Right lobe of liver (tissue), 6 donors: ENCODE measurements at regions not wholly inside any gene's neighbourhood (a gene's known extent, or its start where the extent isn't known, plus 50 kb on each side); places are given as distances from the start of the nearest gene placed in this dataset.
"Not testable (repeated sequence)": the region's sequence is repeated elsewhere in the genome, so short reads cannot be mapped to it uniquely, and the experiment has no call there.

Experiments
- ATAC-seq, 4 donors: fragments of 200-7000 bp; cut with Tn5 transposase; one replicate each; pipeline ENCODE4 v1.9.1; 2020; ENCODE audit warnings: mild to moderate bottlenecking in 4 of 4, moderate library complexity in 4 of 4
- DNase-seq, 3 donors: peaks; one replicate each; pipeline ENCODE4 v3.0.0-alpha.2; 2020
- H3K27ac ChIP-seq, 3 donors: fragments of 200-600 bp; one replicate each; pipeline ENCODE4 v1.8.0; 2022
- H3K27me3 ChIP-seq, 2 donors: fragments of 200-600 bp; one replicate each; pipeline ENCODE4 v1.8.0; 2022
- H3K36me3 ChIP-seq, 4 donors: fragments of 200-600 bp; sonication (generic) in 1 of 4; one replicate each; pipeline versions ENCODE4 v1.5.1 to v1.8.0; 2017 to 2022; ENCODE audit warnings: control low read depth in 1 of 4
- H3K4me1 ChIP-seq, 4 donors: fragments of 200-600 bp; sonication (generic) in 1 of 4; one replicate each; pipeline versions ENCODE4 v1.5.1 to v1.8.0; 2017 to 2022; ENCODE audit warnings: control low read depth in 1 of 4
- H3K4me3 ChIP-seq, 3 donors: fragments of 200-600 bp; one replicate each; pipeline ENCODE4 v1.8.0; 2022
- H3K9me3 ChIP-seq, 4 donors: fragments of 200-600 bp; sonication (generic) in 1 of 4; one replicate each; pipeline versions ENCODE4 v1.5.1 to v1.8.0; 2017 to 2022; ENCODE audit warnings: control low read depth in 1 of 4
- CTCF ChIP-seq, 4 donors: fragments of 200-600 bp in 3 of 4; fragments of 450-650 bp in 1 of 4; IDR thresholded peaks; one replicate each; pipeline versions ENCODE4 v1.5.1 to v1.8.0; 2016 to 2022; ENCODE audit warnings: antibody characterized with exemption in 4 of 4, mild to moderate bottlenecking in 2 of 4
- POLR2A ChIP-seq: fragments of 450-650 bp; IDR thresholded peaks from one replicate; pipeline ENCODE4 v1.6.1; 2017; ENCODE audit warnings: antibody characterized with exemption, mild to moderate bottlenecking
- WGBS: methylation state at CpG from one replicate; pipeline ENCODE4 v1.1.6; 2018; ENCODE audit warnings: low coverage, low lambda C conversion rate; ENCODE audit not compliant: insufficient coverage; ENCODE audit errors: missing lambda C conversion rate; 5-methylcytosine and 5-hydroxymethylcytosine counted together
- intact Hi-C, 2 donors: fragments of 100-400 bp; cut with DNase I; formaldehyde crosslinking; loops; one replicate each; pipeline versions ENCODE4 v1.11.2 to v1.14.1; 2022
- donor health status: DM: no; HTN: yes; CAD: no.
- donor health status: DM: no; HTN: no; CAD: no.
- donor health status: DM: no; HTN: no; CAD: no.
- donor health status: DM: no; HTN: yes; CAD: no.
- donor health status: DM: no; HTN: yes; CAD: no.

- no peak for ATAC-seq
- H3K27ac ChIP-seq, result no peak overlapping the region
- intact Hi-C loops, result no loop called here
- TF ChIP-seq CTCF (IDR thresholded peaks at IDR 0.05), result no peak
- TF ChIP-seq POLR2A, result no peak
- no peaks in the 10 kb centered on the region for H3K36me3 ChIP-seq
- no peak for DNase-seq
- no peak overlapping the region for H3K4me3 ChIP-seq
- no peaks in the 10 kb centered on the region for H3K4me1 ChIP-seq
- WGBS, result 100% methylated on average over 1 of the region's 1 CpG
- no peaks in the 10 kb centered on the region for H3K9me3 ChIP-seq
- no peaks in the 10 kb centered on the region for H3K27me3 ChIP-seq
Measured at GRCh38 chr1:185541871-185542301, 192.3 kb upstream of the HMCN1 start.

- no peak for ATAC-seq
- 72% methylated on average over 2 of the region's 5 CpGs for WGBS
- intact Hi-C loops, result no loop called here
Measured at GRCh38 chr1:185540295-185540694, 193.9 kb upstream of the HMCN1 start.

GRCh38 chr1:185539277-185539943, 194.8 kb upstream of the HMCN1 start:
- no peak overlapping the region for H3K27ac ChIP-seq
- DNase-seq (no peak), ATAC-seq (no peak)
- H3K9me3 ChIP-seq, result no peaks in the 10 kb centered on the region
- no peak for TF ChIP-seq POLR2A
- TF ChIP-seq CTCF (IDR thresholded peaks at IDR 0.05), result no peak
- 73% methylated on average over 10 of the region's 10 CpGs for WGBS
- H3K27me3 ChIP-seq, result no peaks in the 10 kb centered on the region
- intact Hi-C loops, result no loop called here
- H3K4me3 ChIP-seq, result no peak overlapping the region
- H3K4me1 ChIP-seq, result peaks cover 0 to 9% (median 4%) of the 10 kb centered on the region in 4 donors
- H3K36me3 ChIP-seq, result no peaks in the 10 kb centered on the region

More at GRCh38 chr1:185540295-185540694, 193.9 kb upstream of the HMCN1 start:
- H3K27me3 ChIP-seq, result no peaks in the 10 kb centered on the region
- H3K9me3 ChIP-seq, result no peaks in the 10 kb centered on the region
- peaks cover 0 to 5% (median 2%) of the 10 kb centered on the region in 4 donors for H3K4me1 ChIP-seq
- no peaks in the 10 kb centered on the region for H3K36me3 ChIP-seq
- no peak for DNase-seq
- H3K27ac ChIP-seq, result no peak overlapping the region
- TF ChIP-seq POLR2A (no peak), CTCF (IDR thresholded peaks at IDR 0.05) (no peak)
- no peak overlapping the region for H3K4me3 ChIP-seq

GRCh38 chr1:185538309-185538898, 195.8 kb upstream of the HMCN1 start:
- H3K4me3 ChIP-seq, ATAC-seq, DNase-seq, intact Hi-C loops, H3K9me3 ChIP-seq, H3K27me3 ChIP-seq, H3K36me3 ChIP-seq, H3K27ac ChIP-seq: not testable (repeated sequence)
- WGBS, result 64% methylated on average over 10 of the region's 16 CpGs
- H3K4me1 ChIP-seq, result peaks cover 0 to 19% (median 8%) of the 10 kb centered on the region in 4 donors

- Histone ChIP-seq H3K36me3 (no peaks in the 10 kb centered on the region), H3K4me3 (no peak overlapping the region), H3K27me3 (no peaks in the 10 kb centered on the region), H3K27ac (no peak overlapping the region), H3K9me3 (no peaks in the 10 kb centered on the region), H3K4me1 (peaks cover 0 to 24% (median 8%) of the 10 kb centered on the region in 4 donors)
- WGBS, result 68% methylated on average over 2 of the region's 2 CpGs
- TF ChIP-seq CTCF (IDR thresholded peaks at IDR 0.05) (no peak), POLR2A (no peak)
- no peak for ATAC-seq
- intact Hi-C loops, result no loop called here
- DNase-seq, result no peak
Measured at GRCh38 chr1:185537596-185537995, 196.6 kb upstream of the HMCN1 start.
